GM21381 (cell line): ENCODE measurements at regions not wholly inside any gene's neighbourhood (a gene's known extent, or its start where the extent isn't known, plus 50 kb on each side); places are given as distances from the start of the nearest gene placed in this dataset.
"Not testable (repeated sequence)": the region's sequence is repeated elsewhere in the genome, so short reads cannot be mapped to it uniquely, and the experiment has no call there.

ENCODE experiments used
- ATAC-seq: cut with Tn5 transposase; IDR thresholded peaks from one replicate; pipeline ENCODE4 v1.9.1; 2021; ENCODE audit warnings: mild to moderate bottlenecking, moderate library complexity; ENCODE audit not compliant: unreplicated experiment

DNA sequence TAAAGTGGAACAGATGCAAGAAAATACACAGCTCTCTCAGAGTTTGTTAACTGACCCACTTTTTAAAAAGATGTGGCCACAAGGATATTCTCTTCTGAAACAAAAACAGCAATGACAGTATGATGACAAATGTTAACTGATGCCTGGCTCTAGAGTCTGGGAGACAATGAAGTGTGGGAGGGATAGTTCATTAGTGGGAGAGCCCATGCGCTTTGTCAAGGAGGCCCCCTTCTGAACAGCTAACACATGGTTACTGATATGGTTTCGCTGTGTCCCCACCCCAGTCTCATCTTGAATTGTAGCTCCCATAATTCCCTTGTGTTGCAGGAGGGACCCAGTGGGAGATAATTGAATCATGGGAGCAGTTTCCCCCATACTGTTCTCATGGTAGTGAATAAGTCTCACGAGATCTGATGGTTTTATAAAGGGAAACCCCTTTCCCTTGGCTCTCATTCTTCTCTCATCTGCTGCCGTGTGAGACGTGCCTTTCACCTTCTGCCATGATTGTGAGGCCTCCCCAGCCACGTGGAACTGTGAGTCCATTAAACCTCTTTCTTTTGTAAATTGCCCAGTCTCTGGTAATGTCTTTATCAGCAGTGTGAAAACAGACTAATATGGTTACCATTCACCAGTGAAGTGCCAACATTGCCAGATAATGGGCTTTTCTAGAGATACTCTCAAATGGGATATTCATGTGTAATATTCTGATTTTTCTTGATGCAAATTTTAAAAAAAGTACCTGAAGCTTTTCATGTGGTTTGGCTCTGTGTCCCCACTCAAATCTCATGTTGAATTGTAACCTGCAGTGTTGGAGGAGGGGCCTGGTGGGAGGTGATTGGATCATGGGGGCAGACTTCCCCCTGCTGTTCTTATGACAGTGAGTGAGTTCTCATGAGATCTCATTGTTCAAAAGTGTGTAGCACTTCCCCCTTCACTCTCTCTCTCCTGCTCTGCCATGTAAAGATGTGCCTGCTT is 435.8 kb downstream of the SHISA9 start:
- not testable (repeated sequence) for ATAC-seq

DNA sequence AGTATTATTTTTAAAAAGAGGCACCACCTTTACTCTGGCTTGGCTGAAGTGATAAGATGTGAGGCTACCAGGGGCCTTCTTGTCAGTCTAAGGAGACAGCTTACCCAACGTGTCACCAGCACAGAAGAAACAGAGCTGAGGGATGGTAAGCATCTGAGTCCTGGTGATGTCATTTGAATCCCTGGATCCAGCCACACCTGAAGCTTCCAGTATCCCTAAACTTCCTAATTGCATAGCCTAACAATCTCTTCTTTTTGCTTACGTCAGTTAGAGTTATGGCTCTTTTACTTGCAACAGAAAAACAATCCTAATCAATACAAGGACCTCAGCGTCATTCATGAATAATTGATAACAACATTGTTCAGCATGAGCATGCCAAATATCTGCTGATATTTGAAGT is 436.6 kb downstream of the SHISA9 start:
- no peak for ATAC-seq

DNA sequence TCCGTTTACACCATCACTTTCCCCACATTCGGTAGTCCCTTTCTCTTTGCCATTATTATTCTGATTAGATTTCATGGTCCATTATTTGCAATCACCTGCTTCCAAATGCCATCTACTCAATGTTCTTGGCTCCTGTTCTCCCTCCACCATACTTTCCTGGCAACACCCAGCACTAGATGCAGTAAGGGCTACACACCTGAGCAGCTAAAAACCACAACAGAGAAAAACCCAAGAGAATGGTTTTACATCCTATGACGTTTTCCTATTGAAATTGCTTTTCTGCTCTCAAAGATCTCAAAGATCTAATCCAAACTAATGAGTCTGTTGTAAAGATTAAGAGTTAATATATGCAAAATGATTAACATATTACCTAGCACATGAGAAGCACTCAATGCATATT is 441.3 kb downstream of the SHISA9 start:
- no peak for ATAC-seq

- ATAC-seq = no peak
These were observed 442.6 kb downstream of the SHISA9 start for GRCh38 chr16:13344001-13344400.

DNA sequence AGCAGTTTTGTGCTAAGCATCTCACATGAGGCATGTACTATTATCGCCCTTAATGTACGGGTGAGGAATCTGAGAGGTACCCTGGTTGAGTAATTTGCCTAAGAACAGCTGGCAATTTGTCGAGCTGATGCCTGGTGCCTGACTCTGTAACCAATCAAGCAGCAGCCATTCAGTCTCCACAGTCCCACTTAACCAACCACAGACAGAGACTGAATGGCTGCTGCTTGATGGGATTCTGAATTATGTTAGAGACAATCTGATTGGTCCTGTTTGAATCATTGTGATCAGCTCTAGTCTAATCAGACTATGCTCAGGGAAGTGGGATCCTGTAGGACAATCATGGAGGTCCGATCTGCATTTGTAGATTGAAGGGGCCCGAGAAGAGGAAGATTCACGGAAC is 447.0 kb downstream of the SHISA9 start:
- no peak for ATAC-seq

GRCh38 chr16:13350000-13350399 is 448.6 kb downstream of the SHISA9 start:
- no peak for ATAC-seq

GRCh38 chr16:13351181-13351580 is 449.8 kb downstream of the SHISA9 start:
- ATAC-seq = no peak

DNA sequence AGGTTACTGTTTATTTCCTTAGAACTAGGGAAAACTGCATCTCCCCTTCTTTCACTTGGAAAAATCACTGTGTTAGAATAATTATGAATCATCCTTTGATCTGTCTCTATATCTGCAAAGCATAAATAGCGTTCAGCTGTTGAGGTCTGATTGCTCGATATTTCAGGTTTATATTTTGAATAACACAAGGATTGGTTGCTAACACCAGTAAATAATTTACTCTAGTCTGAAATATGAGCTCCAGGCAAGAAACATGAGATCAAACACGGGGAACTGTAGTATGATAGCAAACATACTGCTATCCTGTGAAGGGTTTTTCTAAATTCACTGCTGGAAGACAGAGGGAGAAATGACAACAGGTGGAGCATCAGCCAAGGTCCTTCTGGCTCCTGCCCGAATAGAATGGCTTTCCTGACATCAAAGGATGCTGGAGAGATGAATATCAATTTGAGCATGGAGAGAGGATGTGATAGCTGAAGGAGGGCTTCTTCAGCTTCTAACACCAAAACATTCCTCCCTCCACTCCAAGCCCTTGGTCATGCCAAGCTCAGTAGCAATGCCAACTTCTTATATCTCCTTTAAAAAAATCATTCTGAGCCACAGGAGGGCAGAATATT is 450.3 kb downstream of the SHISA9 start:
- ATAC-seq = no peak

GRCh38 chr16:13352796-13353195 is 451.4 kb downstream of the SHISA9 start:
- ATAC-seq = not testable (repeated sequence)

- not testable (repeated sequence) for ATAC-seq
These were observed 456.4 kb downstream of the SHISA9 start for GRCh38 chr16:13357842-13358241.

DNA sequence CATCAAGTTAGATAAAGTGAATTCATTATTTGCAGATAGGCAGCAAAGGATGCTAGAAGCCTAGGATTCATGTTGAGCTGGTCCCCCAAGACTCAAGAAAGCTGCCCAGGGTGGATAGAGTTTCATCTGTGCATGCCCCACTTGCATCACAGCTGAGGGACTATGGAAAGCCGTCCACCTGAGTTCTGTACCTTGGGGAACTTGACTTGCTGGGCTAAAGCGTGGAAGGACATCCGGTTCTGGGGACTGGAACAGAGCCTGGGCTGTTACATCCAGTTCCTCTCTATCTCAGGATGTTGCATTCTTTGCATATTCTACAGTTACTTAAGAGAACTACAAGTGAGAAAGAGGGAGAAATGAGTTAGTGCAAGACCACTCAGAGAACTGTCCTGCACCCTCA is 458.4 kb downstream of the SHISA9 start:
- ATAC-seq = no peak

DNA sequence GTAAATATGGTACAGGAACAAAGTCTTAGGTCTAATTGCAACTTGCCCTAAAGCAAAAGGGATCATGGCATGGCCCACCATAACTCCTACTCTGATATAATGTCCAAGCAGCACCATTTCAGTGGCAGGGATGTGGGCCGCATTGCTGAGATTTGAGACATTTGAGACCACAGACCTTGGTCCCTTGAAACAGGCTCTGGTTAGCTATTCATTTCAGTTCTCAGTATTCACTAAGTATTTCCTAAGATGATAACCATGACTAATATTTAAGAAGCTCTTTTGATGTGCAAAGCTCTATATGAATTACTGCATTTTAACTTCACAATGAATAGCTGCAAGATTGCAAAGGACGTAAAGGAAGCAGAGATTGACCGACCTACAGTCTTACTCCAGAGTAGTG is 471.0 kb downstream of the SHISA9 start:
- no peak for ATAC-seq

- ATAC-seq = no peak
These were observed 474.8 kb downstream of the SHISA9 start for GRCh38 chr16:13376174-13376573.

GRCh38 chr16:13377143-13377542 is 475.7 kb downstream of the SHISA9 start:
- no peak for ATAC-seq

- ATAC-seq = no peak
These were observed 476.8 kb downstream of the SHISA9 start for GRCh38 chr16:13378151-13378550.

- ATAC-seq = no peak
These were observed 477.9 kb downstream of the SHISA9 start for GRCh38 chr16:13379266-13379665.

- not testable (repeated sequence) for ATAC-seq
These were observed 484.0 kb downstream of the SHISA9 start for GRCh38 chr16:13385156-13386040.

- no peak for ATAC-seq
These were observed 488.9 kb downstream of the SHISA9 start for GRCh38 chr16:13390093-13390985.

- ATAC-seq = no peak
These were observed 489.5 kb downstream of the SHISA9 start for GRCh38 chr16:13390986-13391305.

- no peak for ATAC-seq
These were observed 489.9 kb downstream of the SHISA9 start for GRCh38 chr16:13391337-13391736.
